ENCODE measurements at regions not wholly inside any gene's neighbourhood (a gene's known extent, or its start where the extent isn't known, plus 50 kb on each side); places are given as distances from the start of the nearest gene placed in this dataset.
"Not testable (repeated sequence)": the region's sequence is repeated elsewhere in the genome, so short reads cannot be mapped to it uniquely, and the experiment has no call there.

- TF ChIP-seq CTCF (conservative IDR thresholded peaks at IDR 0.05; ENCODE audit: low read length); EZH2phosphoT487 (IDR thresholded peaks at IDR 0.05; ENCODE audit: borderline replicate concordance, low read depth, low read length): not testable (repeated sequence)
Measured at GRCh38 chr11:93926099-93926498, 75.7 kb upstream of the VSTM5 start.

Data from OCI-LY7 (cell line).